CD8-positive, alpha-beta memory T cell (primary cell): ENCODE measurements at regions not wholly inside any gene's neighbourhood (a gene's known extent, or its start where the extent isn't known, plus 50 kb on each side); places are given as distances from the start of the nearest gene placed in this dataset.

Experiments used
- CTCF ChIA-PET: fragments of 350-600 bp; sonication (Branson Sonifier 250); formaldehyde crosslinking; loops from one replicate; lab custom pipeline; 2021; ENCODE audit warnings: antibody characterized with exemption; lab: Charles Lee
- POLR2A ChIA-PET: fragments of 350-600 bp; sonication (Branson Sonifier 250); formaldehyde crosslinking; loops from one replicate; lab custom pipeline; 2021; ENCODE audit warnings: antibody characterized with exemption; lab: Charles Lee
- DNase-seq, 5 donors: peaks; one replicate each; pipeline versions ENCODE4 v3.0.0 to v3.0.0-alpha.2; 2020 to 2022; ENCODE audit warnings: mixed read lengths in 1 of 5
- H3K27ac ChIP-seq: one replicate; pipeline ENCODE4 v1.7.0; 2013; ENCODE audit warnings: low read depth, mild to moderate bottlenecking, low read length, moderate library complexity
- H3K27me3 ChIP-seq: 2 replicates; pipeline ENCODE4 v1.7.0; 2013; ENCODE audit warnings: low read length, mild to moderate bottlenecking; ENCODE audit not compliant: insufficient read depth, poor library complexity, severe bottlenecking
- H3K36me3 ChIP-seq: 2 replicates; pipeline ENCODE4 v1.7.0; 2013; ENCODE audit warnings: mild to moderate bottlenecking, low read length, moderate library complexity; ENCODE audit not compliant: insufficient read depth
- H3K4me1 ChIP-seq: 2 replicates; pipeline ENCODE4 v1.7.0; 2013; ENCODE audit warnings: mild to moderate bottlenecking, low read length, moderate library complexity; ENCODE audit not compliant: insufficient read depth
- H3K4me3 ChIP-seq: 2 replicates; pipeline ENCODE4 v1.7.0; 2013; ENCODE audit warnings: mild to moderate bottlenecking, low read length
- H3K9me3 ChIP-seq: 2 replicates; pipeline ENCODE4 v1.7.0; 2013; ENCODE audit warnings: mild to moderate bottlenecking, low read length
- H3K27ac Mint-ChIP-seq, 8 donors: one replicate each; pipeline ENCODE4 v1.8.0; 2020 to 2021; ENCODE audit warnings: mixed read lengths in 8 of 8, mild to moderate bottlenecking in 6 of 8, inconsistent platforms in 3 of 8, moderate library complexity in 3 of 8
- H3K27me3 Mint-ChIP-seq, 2 donors: one replicate each; pipeline ENCODE4 v1.8.0; 2020 to 2021; ENCODE audit warnings: mixed read lengths in 2 of 2, mild to moderate bottlenecking in 1 of 2, moderate library complexity in 1 of 2
- H3K36me3 Mint-ChIP-seq, 3 donors: one replicate each; pipeline ENCODE4 v1.8.0; 2020 to 2021; ENCODE audit warnings: mixed read lengths in 3 of 3, inconsistent platforms in 1 of 3, mild to moderate bottlenecking in 1 of 3
- H3K4me1 Mint-ChIP-seq, 3 donors: one replicate each; pipeline ENCODE4 v1.8.0; 2020 to 2021; ENCODE audit warnings: mixed read lengths in 3 of 3, inconsistent platforms in 1 of 3, mild to moderate bottlenecking in 1 of 3
- H3K4me3 Mint-ChIP-seq, 7 donors: one replicate each; pipeline ENCODE4 v1.8.0; 2020 to 2021; ENCODE audit warnings: mixed read lengths in 7 of 7, mild to moderate bottlenecking in 6 of 7, moderate library complexity in 4 of 7, inconsistent platforms in 2 of 7
- H3K9me3 Mint-ChIP-seq, 5 donors: one replicate each; pipeline ENCODE4 v1.8.0; 2020 to 2022; ENCODE audit warnings: mixed read lengths in 5 of 5, mild to moderate bottlenecking in 3 of 5, moderate library complexity in 2 of 5, inconsistent platforms in 1 of 5

- Histone ChIP-seq H3K27me3 (no peaks in the 10 kb centered on the region), H3K9me3 (no peaks in the 10 kb centered on the region), H3K4me3 (no peak overlapping the region), H3K27ac (peak overlapping the region; percentile 25), H3K36me3 (no peaks in the 10 kb centered on the region), H3K4me1 (no peaks in the 10 kb centered on the region)
- Mint-ChIP-seq H3K9me3 (no peaks in the 10 kb centered on the region), H3K4me1 (no peaks in the 10 kb centered on the region), H3K36me3 (no peaks in the 10 kb centered on the region), H3K27me3 (peaks cover 1 to 25% of the 10 kb centered on the region in 2 donors), H3K4me3 (no peak overlapping the region), H3K27ac (no peak overlapping the region)
- ChIA-PET POLR2A (no interaction called here), CTCF (no interaction called here)
- no peak for DNase-seq
Observed at GRCh38 chr3:152976239-152976638, 141.3 kb downstream of the P2RY1 start.

DNA sequence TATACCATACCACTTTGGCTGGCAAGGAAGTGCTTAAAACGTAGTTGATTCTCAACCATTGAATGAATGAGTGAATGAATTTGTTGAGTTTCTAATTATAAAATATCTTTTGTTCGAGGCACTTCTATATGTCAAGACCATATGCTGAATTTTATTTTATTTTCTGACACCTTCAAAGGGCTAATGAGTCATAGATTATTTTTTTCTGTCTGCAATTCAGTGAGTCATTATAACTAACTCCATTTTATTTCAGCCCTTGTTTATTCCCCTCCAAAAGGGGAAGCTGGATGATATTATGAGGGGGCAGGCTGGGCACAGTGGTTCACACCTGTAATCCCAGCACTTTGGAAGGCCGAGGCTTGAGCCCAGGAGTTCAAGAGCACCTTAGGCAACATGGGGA is 142.4 kb downstream of the P2RY1 start:
- Mint-ChIP-seq H3K9me3 (peaks cover 0 to 2% (median 0%) of the 10 kb centered on the region in 5 donors), H3K4me1 (no peaks in the 10 kb centered on the region), H3K4me3 (no peak overlapping the region), H3K27me3 (peaks cover 0 to 28% of the 10 kb centered on the region in 2 donors), H3K36me3 (no peaks in the 10 kb centered on the region), H3K27ac (no peak overlapping the region)
- CTCF ChIA-PET: no interaction called here
- H3K9me3 ChIP-seq: no peaks in the 10 kb centered on the region
- no peak overlapping the region for H3K27ac ChIP-seq
- H3K36me3 ChIP-seq: no peaks in the 10 kb centered on the region
- POLR2A ChIA-PET: no interaction called here
- H3K4me1 ChIP-seq: no peaks in the 10 kb centered on the region
- no peak overlapping the region for H3K4me3 ChIP-seq
- no peaks in the 10 kb centered on the region for H3K27me3 ChIP-seq
- DNase-seq: no peak

GRCh38 chr3:152978152-152978551 is 143.2 kb downstream of the P2RY1 start:
- H3K27ac Mint-ChIP-seq: no peak overlapping the region

DNA sequence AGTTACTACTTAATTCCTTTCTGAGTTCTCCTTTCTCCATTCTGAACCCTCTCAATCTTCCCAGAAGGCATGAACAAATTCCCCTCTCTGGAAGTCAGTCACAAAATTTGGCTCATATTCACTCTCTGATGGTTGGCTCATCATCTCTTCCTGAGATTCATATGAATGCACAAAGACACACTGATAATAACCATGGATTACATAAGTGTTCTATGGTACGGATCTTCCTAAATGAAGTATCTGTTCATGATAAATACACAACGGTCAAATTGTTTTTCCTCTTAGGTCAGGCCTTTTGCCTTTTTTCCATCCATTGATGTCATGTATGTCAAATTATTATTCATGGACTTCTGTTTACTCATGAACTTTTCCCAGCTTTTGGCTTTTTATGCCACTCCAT is 162.6 kb downstream of the P2RY1 start:
- ChIA-PET CTCF (no interaction called here), POLR2A (no interaction called here)
- Histone ChIP-seq H3K36me3 (no peaks in the 10 kb centered on the region), H3K27ac (no peak overlapping the region), H3K27me3 (no peaks in the 10 kb centered on the region), H3K9me3 (no peaks in the 10 kb centered on the region), H3K4me1 (no peaks in the 10 kb centered on the region), H3K4me3 (no peak overlapping the region)
- H3K9me3 Mint-ChIP-seq: peaks cover 0 to 3% (median 0%) of the 10 kb centered on the region in 5 donors
- peaks cover 0 to 7% (median 0%) of the 10 kb centered on the region in 3 donors for H3K4me1 Mint-ChIP-seq
- no peak for DNase-seq
- no peak overlapping the region for H3K27ac Mint-ChIP-seq
- H3K27me3 Mint-ChIP-seq: peaks cover 3 to 7% of the 10 kb centered on the region in 2 donors
- no peak overlapping the region for H3K4me3 Mint-ChIP-seq
- no peaks in the 10 kb centered on the region for H3K36me3 Mint-ChIP-seq

More at GRCh38 chr3:152978152-152978551, 143.2 kb downstream of the P2RY1 start:
- DNase-seq: no peak
- Mint-ChIP-seq H3K4me3 (no peak overlapping the region), H3K36me3 (no peaks in the 10 kb centered on the region), H3K4me1 (no peaks in the 10 kb centered on the region), H3K9me3 (peaks cover 0 to 2% (median 0%) of the 10 kb centered on the region in 5 donors), H3K27me3 (peaks cover 0 to 26% of the 10 kb centered on the region in 2 donors)
- H3K36me3 ChIP-seq: no peaks in the 10 kb centered on the region
- no peak overlapping the region for H3K4me3 ChIP-seq
- ChIA-PET CTCF (no interaction called here), POLR2A (no interaction called here)
- no peaks in the 10 kb centered on the region for H3K4me1 ChIP-seq
- H3K27me3 ChIP-seq: no peaks in the 10 kb centered on the region
- no peaks in the 10 kb centered on the region for H3K9me3 ChIP-seq
- H3K27ac ChIP-seq: no peak overlapping the region

- CTCF ChIA-PET: no interaction called here
- Histone ChIP-seq H3K9me3 (no peaks in the 10 kb centered on the region), H3K27ac (no peak overlapping the region), H3K4me1 (no peaks in the 10 kb centered on the region), H3K27me3 (no peaks in the 10 kb centered on the region), H3K36me3 (no peaks in the 10 kb centered on the region), H3K4me3 (no peak overlapping the region)
- POLR2A ChIA-PET: interaction anchor here (0.5 kb wide), 1 partner anchor 135 kb away, joined by 4 read pairs; no protein-coding TSS in a partner anchor
- H3K4me3 Mint-ChIP-seq: no peak overlapping the region
- peaks cover 0 to 3% (median 0%) of the 10 kb centered on the region in 5 donors for H3K9me3 Mint-ChIP-seq
- no peaks in the 10 kb centered on the region for H3K36me3 Mint-ChIP-seq
- peaks cover 0 to 7% (median 0%) of the 10 kb centered on the region in 3 donors for H3K4me1 Mint-ChIP-seq
- no peak for DNase-seq
- H3K27me3 Mint-ChIP-seq: peaks cover 3 to 7% of the 10 kb centered on the region in 2 donors
- H3K27ac Mint-ChIP-seq: no peak overlapping the region
Observed at GRCh38 chr3:152998591-152998990, 163.4 kb upstream of the RAP2B start.

DNA sequence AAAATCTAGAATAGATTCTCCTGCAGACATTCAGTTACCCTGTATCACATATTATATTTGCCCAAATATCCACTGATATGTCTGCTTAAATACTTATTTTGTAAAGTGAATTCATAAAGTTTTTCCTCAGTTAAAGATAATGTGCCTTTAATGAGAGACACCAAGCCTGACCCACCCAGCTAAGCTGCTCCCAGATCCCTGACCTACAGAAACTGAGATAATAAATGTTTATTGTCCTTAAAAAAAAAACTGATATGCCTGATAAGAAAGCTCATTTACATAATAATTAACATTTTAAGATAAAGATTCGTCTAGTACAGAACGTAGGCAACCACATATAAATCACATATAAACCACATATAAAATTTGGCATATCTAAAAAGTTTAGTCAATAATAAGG is 161.7 kb upstream of the RAP2B start:
- Mint-ChIP-seq H3K9me3 (peaks cover 0 to 3% (median 0%) of the 10 kb centered on the region in 5 donors), H3K27ac (no peak overlapping the region), H3K4me3 (no peak overlapping the region), H3K4me1 (peaks cover 0 to 7% (median 0%) of the 10 kb centered on the region in 3 donors), H3K27me3 (peaks cover 7 to 9% of the 10 kb centered on the region in 2 donors), H3K36me3 (no peaks in the 10 kb centered on the region)
- no peaks in the 10 kb centered on the region for H3K27me3 ChIP-seq
- H3K4me3 ChIP-seq: no peak overlapping the region
- H3K36me3 ChIP-seq: no peaks in the 10 kb centered on the region
- ChIA-PET POLR2A (no interaction called here), CTCF (no interaction called here)
- no peak overlapping the region for H3K27ac ChIP-seq
- DNase-seq: no peak
- H3K4me1 ChIP-seq: no peaks in the 10 kb centered on the region
- no peaks in the 10 kb centered on the region for H3K9me3 ChIP-seq

- Histone ChIP-seq H3K27ac (no peak overlapping the region), H3K36me3 (no peaks in the 10 kb centered on the region), H3K27me3 (no peaks in the 10 kb centered on the region), H3K4me3 (no peak overlapping the region), H3K9me3 (no peaks in the 10 kb centered on the region), H3K4me1 (no peaks in the 10 kb centered on the region)
- POLR2A ChIA-PET: no interaction called here
- Mint-ChIP-seq H3K4me1 (peaks cover 0 to 7% (median 0%) of the 10 kb centered on the region in 3 donors), H3K4me3 (no peak overlapping the region), H3K36me3 (no peaks in the 10 kb centered on the region), H3K9me3 (no peaks in the 10 kb centered on the region), H3K27me3 (peaks cover 4 to 6% of the 10 kb centered on the region in 2 donors), H3K27ac (no peak overlapping the region)
- no peak for DNase-seq
- CTCF ChIA-PET: no interaction called here
Observed at GRCh38 chr3:153001210-153002078, 160.6 kb upstream of the RAP2B start.

DNA sequence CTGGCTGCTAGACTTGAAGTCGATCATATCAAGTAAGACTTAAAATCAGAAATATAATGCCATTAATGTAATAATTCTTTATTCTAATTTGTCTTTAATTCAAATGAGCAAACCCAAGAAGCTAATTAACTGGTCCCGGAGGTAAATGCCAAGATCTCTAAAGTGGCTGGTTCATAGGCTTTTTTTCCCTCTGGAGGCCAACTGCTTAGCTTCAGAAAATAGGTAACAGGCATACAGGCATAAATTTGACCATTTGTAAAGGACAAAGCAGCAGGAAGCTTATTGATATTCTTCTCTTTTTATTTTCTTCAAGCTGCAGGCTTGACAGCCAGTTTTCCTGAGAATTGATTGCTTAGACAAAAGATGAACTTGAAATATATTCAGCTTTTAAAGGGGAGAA is 158.6 kb upstream of the RAP2B start:
- H3K27ac ChIP-seq: no peak overlapping the region
- Mint-ChIP-seq H3K4me3 (no peak overlapping the region), H3K27ac (no peak overlapping the region), H3K4me1 (peaks cover 0 to 7% (median 0%) of the 10 kb centered on the region in 3 donors), H3K36me3 (no peaks in the 10 kb centered on the region), H3K9me3 (no peaks in the 10 kb centered on the region), H3K27me3 (peaks cover 3 to 6% of the 10 kb centered on the region in 2 donors)
- ChIA-PET POLR2A (no interaction called here), CTCF (no interaction called here)
- H3K4me3 ChIP-seq: no peak overlapping the region
- no peaks in the 10 kb centered on the region for H3K27me3 ChIP-seq
- H3K36me3 ChIP-seq: no peaks in the 10 kb centered on the region
- no peak for DNase-seq
- H3K4me1 ChIP-seq: no peaks in the 10 kb centered on the region
- H3K9me3 ChIP-seq: no peaks in the 10 kb centered on the region
